HCT116 (cell line): ENCODE measurements at regions not wholly inside any gene's neighbourhood (a gene's known extent, or its start where the extent isn't known, plus 50 kb on each side); places are given as distances from the start of the nearest gene placed in this dataset.

Experiments
- ATAC-seq: fragments of 200-7000 bp; cut with Tn5 transposase; 2 replicates; pipeline ENCODE4 v1.9.1; 2020; ENCODE audit warnings: mild to moderate bottlenecking, moderate library complexity
- BruUV-seq: library from RNA; stranded (reverse); fragments of 400-500 nt; replicated peaks from 2 replicates; lab custom pipeline; 2021; lab: Mats Ljungman, UMichigan
- CTCF ChIA-PET: fragments of 300-600 bp; sonication (Branson Sonifier 250); formaldehyde crosslinking; loops from one replicate; lab custom pipeline; 2021; ENCODE audit warnings: antibody characterized with exemption; lab: Charles Lee
- POLR2A ChIA-PET: fragments of 300-600, 350-600 bp; sonication (Branson Sonifier 250); formaldehyde crosslinking; loops from one replicate; lab custom pipeline; 2021; ENCODE audit warnings: antibody characterized with exemption; lab: Charles Lee
- RAD21 ChIA-PET, 2 experiments: fragments of 300-600 bp; sonication (Branson Sonifier 250); formaldehyde crosslinking; loops; one replicate each; lab custom pipeline; 2023; ENCODE audit warnings: low total read pairs in 2 of 2; ENCODE audit not compliant: uncharacterized antibody in 2 of 2, unreplicated experiment in 2 of 2, low non-redundant PET in 1 of 2; lab: Charles Lee
- DNase-seq: peaks from one replicate; pipeline ENCODE4 v3.0.0-alpha.2; 2010; ENCODE audit warnings: low read depth, low spot score
- H2AFZ ChIP-seq: fragments of 200-600 bp; shearing (Covaris generic), sonication (generic); 2 replicates; pipeline ENCODE4 v1.6.1; 2017; ENCODE audit warnings: low read depth, mixed run types, mixed read lengths, antibody characterized with exemption, low read length; ENCODE audit not compliant: poor library complexity, severe bottlenecking
- H3K27ac ChIP-seq: 2 replicates; pipeline ENCODE4 v1.5.1; 2012; ENCODE audit warnings: low read depth, low read length
- H3K27me3 ChIP-seq: fragments of 200-600 bp; sonication (generic); 2 replicates; pipeline ENCODE4 v1.6.1; 2016; ENCODE audit warnings: mixed run types, low read length, mixed read lengths; ENCODE audit not compliant: insufficient read depth
- H3K36me3 ChIP-seq, 2 experiments: fragments of 200-500 bp in 1 of 2; fragments of 200-600 bp in 1 of 2; sonication (Bioruptor generic) in 1 of 2; sonication (generic) in 1 of 2; 2 replicates each; pipeline versions ENCODE4 v1.5.1 to v1.6.1; 2014 to 2016; ENCODE audit warnings: low read length in 2 of 2, inconsistent platforms in 1 of 2, mixed read lengths in 1 of 2, mixed run types in 1 of 2; ENCODE audit not compliant: insufficient read depth in 2 of 2, control insufficient read depth in 1 of 2
- H3K4me1 ChIP-seq, 2 experiments: fragments of 200-600 bp in 1 of 2; sonication (generic) in 1 of 2; 2 replicates each; pipeline versions ENCODE4 v1.5.1 to v1.6.1; 2012 to 2017; ENCODE audit warnings: low read length in 2 of 2, inconsistent platforms in 1 of 2, mild to moderate bottlenecking in 1 of 2, mixed read lengths in 1 of 2, mixed run types in 1 of 2, moderate library complexity in 1 of 2; ENCODE audit not compliant: insufficient read depth in 2 of 2, control insufficient read depth in 1 of 2
- H3K4me2 ChIP-seq: fragments of 200-600 bp; sonication (generic); 2 replicates; pipeline ENCODE4 v1.6.1; 2017; ENCODE audit warnings: mixed run types, low read length, mixed read lengths
- H3K4me3 ChIP-seq, 2 experiments: fragments of 200-600 bp in 1 of 2; sonication (generic) in 1 of 2; replicated peaks in 1 of 2; 2 replicates each; pipeline ENCODE4 v1.5.1; 2011 to 2016; ENCODE audit warnings: low read length in 2 of 2, control low read depth in 1 of 2, low read depth in 1 of 2, mild to moderate bottlenecking in 1 of 2, mixed read lengths in 1 of 2, mixed run types in 1 of 2
- H3K79me2 ChIP-seq: fragments of 200-600 bp; sonication (generic); 2 replicates; pipeline ENCODE4 v1.6.1; 2017; ENCODE audit warnings: mild to moderate bottlenecking, mixed run types, low read length, moderate library complexity, mixed read lengths; ENCODE audit not compliant: insufficient read depth
- H3K9ac ChIP-seq: fragments of 200-600 bp; sonication (generic); 2 replicates; pipeline ENCODE4 v1.6.1; 2016; ENCODE audit warnings: low read length, mixed read lengths
- H3K9me2 ChIP-seq: fragments of 200-600 bp; sonication (generic), shearing (Covaris generic); 2 replicates; pipeline ENCODE4 v1.6.1; 2017; ENCODE audit warnings: mixed run types, mild to moderate bottlenecking, moderate library complexity; ENCODE audit not compliant: insufficient read depth
- H3K9me3 ChIP-seq, 2 experiments: fragments of 200-500 bp in 1 of 2; fragments of 200-600 bp in 1 of 2; sonication (Bioruptor generic) in 1 of 2; sonication (generic) in 1 of 2; 2 replicates each; pipeline ENCODE4 v1.6.1; 2014 to 2017; ENCODE audit warnings: low read length in 2 of 2, mixed read lengths in 2 of 2, inconsistent platforms in 1 of 2, low read depth in 1 of 2, mild to moderate bottlenecking in 1 of 2, mixed run types in 1 of 2, moderate library complexity in 1 of 2; ENCODE audit not compliant: control insufficient read depth in 1 of 2, insufficient read depth in 1 of 2
- H4K20me1 ChIP-seq: fragments of 200-600 bp; sonication (generic), shearing (Covaris generic); 2 replicates; pipeline ENCODE4 v1.6.1; 2017; ENCODE audit warnings: mixed run types, mild to moderate bottlenecking, moderate library complexity; ENCODE audit not compliant: insufficient read depth
- CBX3 ChIP-seq: IDR thresholded peaks from 2 replicates; pipeline ENCODE4 v1.6.1; 2012; ENCODE audit warnings: low read depth
- CEBPB ChIP-seq: IDR thresholded peaks from 2 replicates; pipeline ENCODE4 v1.6.1; 2012; ENCODE audit warnings: low read depth
- ELF1 ChIP-seq: IDR thresholded peaks from 2 replicates; pipeline ENCODE4 v1.6.1; 2012; ENCODE audit warnings: low read depth, borderline replicate concordance
- EZH2phosphoT487 ChIP-seq: fragments of 200-600 bp; IDR thresholded peaks from 2 replicates; pipeline ENCODE4 v1.6.1; 2018; ENCODE audit warnings: antibody characterized with exemption, borderline replicate concordance
- JUND ChIP-seq: IDR thresholded peaks from 2 replicates; pipeline ENCODE4 v1.6.1; 2012
- POLR2AphosphoS5 ChIP-seq: IDR thresholded peaks from 2 replicates; pipeline ENCODE4 v1.6.1; 2011; ENCODE audit warnings: mild to moderate bottlenecking, low read depth, low read length, moderate library complexity
- RAD21 ChIP-seq: IDR thresholded peaks from 2 replicates; pipeline ENCODE4 v1.6.1; 2012; ENCODE audit warnings: low read depth, mild to moderate bottlenecking
- TCF7L2 ChIP-seq: IDR thresholded peaks from 2 replicates; pipeline ENCODE4 v1.7.0; 2011; ENCODE audit warnings: borderline replicate concordance, inconsistent platforms; ENCODE audit not compliant: insufficient read depth, insufficient read length; ENCODE audit errors: extremely low read depth
- YY1 ChIP-seq: IDR thresholded peaks from 2 replicates; pipeline ENCODE4 v1.6.1; 2011; ENCODE audit warnings: low read length, low read depth, moderate library complexity, mild to moderate bottlenecking; ENCODE audit not compliant: insufficient replicate concordance; ENCODE audit errors: extremely low read depth
- ZNF274 ChIP-seq: fragments of 200-500 bp; sonication (Bioruptor generic); IDR thresholded peaks from 2 replicates; pipeline ENCODE4 v1.6.1; 2014; ENCODE audit warnings: mild to moderate bottlenecking, low read depth, low read length, inconsistent platforms
- intact Hi-C: fragments of 100-400 bp; cut with micrococcal nuclease; formaldehyde crosslinking; loops from 2 replicates; pipeline ENCODE4 v1.10.0; 2022
- TF ChIP-seq, protein P1 (sequence below), 3 experiments: fragments of 200-600 bp in 1 of 3; sonication (generic) in 1 of 3; IDR thresholded peaks in 2 of 3; conservative IDR thresholded peaks in 1 of 3; 2 replicates each; pipeline ENCODE4 v1.5.1; 2012 to 2017; ENCODE audit warnings: low read depth in 2 of 3, low read length in 2 of 3, antibody characterized with exemption in 1 of 3, borderline replicate concordance in 1 of 3, control low read depth in 1 of 3, mild to moderate bottlenecking in 1 of 3, mixed read lengths in 1 of 3, mixed run types in 1 of 3, moderate library complexity in 1 of 3; ENCODE audit not compliant: insufficient read depth in 1 of 3

DNA sequence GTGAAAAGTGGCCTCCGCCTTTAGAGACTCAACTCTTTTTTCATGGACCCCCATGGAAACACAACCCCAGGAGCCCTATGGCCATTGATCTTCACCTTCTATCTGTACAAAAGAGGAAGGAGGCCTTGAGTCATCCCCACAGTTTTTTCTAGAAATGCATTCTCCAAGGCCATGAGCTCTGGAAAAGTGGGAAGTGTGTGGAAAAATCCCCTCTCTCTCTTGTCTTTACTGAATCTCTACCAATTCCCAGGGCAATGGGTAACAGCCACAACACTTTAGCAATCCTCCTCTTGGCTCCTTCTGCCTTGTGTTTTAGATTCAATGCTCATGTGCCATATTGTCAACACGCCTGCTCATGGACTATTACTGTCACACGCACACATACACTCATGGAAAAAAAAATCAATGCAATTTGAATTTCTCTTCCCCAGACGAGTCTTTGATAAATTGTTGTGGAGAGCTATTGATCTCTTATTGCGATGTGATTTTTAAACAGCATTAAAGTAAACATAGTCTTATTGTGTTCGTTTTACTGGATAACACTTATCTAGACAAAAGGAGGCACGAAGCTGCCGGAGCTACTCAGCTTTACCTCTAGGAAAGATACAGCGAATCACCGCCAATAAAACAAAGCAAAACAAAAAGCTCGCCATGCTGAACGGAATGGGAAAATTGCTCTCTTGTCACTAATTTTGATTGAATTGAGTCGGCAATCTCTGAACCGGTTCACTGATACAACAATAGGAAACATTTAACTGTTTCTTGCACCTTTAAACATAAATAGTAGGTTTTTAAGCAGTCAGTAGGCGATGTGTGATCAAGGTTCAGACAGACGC is 260.3 kb downstream of the VRK1 start:
- CTCF ChIA-PET = no interaction called here
- intact Hi-C loops = no loop called here
- peaks cover 0 to 12% of the 10 kb centered on the region in 2 experiments; a peak in 1 of 4 replicates for H3K4me1 ChIP-seq
- no peak overlapping the region for H3K4me3 ChIP-seq
- no peaks in the 10 kb centered on the region for H3K9me3 ChIP-seq
- no peaks in the 10 kb centered on the region for H3K79me2 ChIP-seq
- BruUV-seq = no TSS peak
- H3K27ac ChIP-seq = no peak overlapping the region
- H3K27me3 ChIP-seq = no peaks in the 10 kb centered on the region
- H3K9me2 ChIP-seq = no peaks in the 10 kb centered on the region
- no peak overlapping the region for H3K9ac ChIP-seq
- TF ChIP-seq, protein P1, sequence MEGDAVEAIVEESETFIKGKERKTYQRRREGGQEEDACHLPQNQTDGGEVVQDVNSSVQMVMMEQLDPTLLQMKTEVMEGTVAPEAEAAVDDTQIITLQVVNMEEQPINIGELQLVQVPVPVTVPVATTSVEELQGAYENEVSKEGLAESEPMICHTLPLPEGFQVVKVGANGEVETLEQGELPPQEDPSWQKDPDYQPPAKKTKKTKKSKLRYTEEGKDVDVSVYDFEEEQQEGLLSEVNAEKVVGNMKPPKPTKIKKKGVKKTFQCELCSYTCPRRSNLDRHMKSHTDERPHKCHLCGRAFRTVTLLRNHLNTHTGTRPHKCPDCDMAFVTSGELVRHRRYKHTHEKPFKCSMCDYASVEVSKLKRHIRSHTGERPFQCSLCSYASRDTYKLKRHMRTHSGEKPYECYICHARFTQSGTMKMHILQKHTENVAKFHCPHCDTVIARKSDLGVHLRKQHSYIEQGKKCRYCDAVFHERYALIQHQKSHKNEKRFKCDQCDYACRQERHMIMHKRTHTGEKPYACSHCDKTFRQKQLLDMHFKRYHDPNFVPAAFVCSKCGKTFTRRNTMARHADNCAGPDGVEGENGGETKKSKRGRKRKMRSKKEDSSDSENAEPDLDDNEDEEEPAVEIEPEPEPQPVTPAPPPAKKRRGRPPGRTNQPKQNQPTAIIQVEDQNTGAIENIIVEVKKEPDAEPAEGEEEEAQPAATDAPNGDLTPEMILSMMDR (IDR thresholded peaks at IDR 0.05 in 2 of 3, conservative IDR thresholded peaks at IDR 0.05 in 1 of 3; ENCODE audit: borderline replicate concordance in 1 of 3, insufficient read depth in 1 of 3, low read depth in 2 of 3, low read length in 2 of 3) = no peak
- TF ChIP-seq TCF7L2 (no peak), RAD21 (no peak), EZH2phosphoT487 (no peak), POLR2AphosphoS5 (no peak), ELF1 (no peak), ZNF274 (no peak), JUND (no peak), CBX3 (no peak), CEBPB (no peak), YY1 (no peak)
- no peak overlapping the region for H2AFZ ChIP-seq
- ATAC-seq = no peak
- RAD21 ChIA-PET = no interaction called here
- DNase-seq = no peak
- H3K36me3 ChIP-seq = no peaks in the 10 kb centered on the region
- H3K4me2 ChIP-seq = no peak overlapping the region
- POLR2A ChIA-PET = no interaction called here
- no peaks in the 10 kb centered on the region for H4K20me1 ChIP-seq
